Rectal smooth muscle tissue (tissue), 1 donor: ENCODE measurements at regions not wholly inside any gene's neighbourhood (a gene's known extent, or its start where the extent isn't known, plus 50 kb on each side); places are given as distances from the start of the nearest gene placed in this dataset.
A peak's percentile ranks its signal among the peaks of the same experiment; 100 is the strongest.

Experiments used
- H3K27ac ChIP-seq: one replicate; pipeline ENCODE4 v1.7.0; 2013; ENCODE audit warnings: low read depth, low read length, inconsistent platforms
- H3K27me3 ChIP-seq: one replicate; pipeline ENCODE4 v1.7.0; 2013; ENCODE audit warnings: low read length; ENCODE audit not compliant: control insufficient read depth, insufficient read depth
- H3K36me3 ChIP-seq: one replicate; pipeline ENCODE4 v1.7.0; 2013; ENCODE audit warnings: low read length; ENCODE audit not compliant: control insufficient read depth, insufficient read depth
- H3K4me1 ChIP-seq: one replicate; pipeline ENCODE4 v1.7.0; 2013; ENCODE audit warnings: low read length; ENCODE audit not compliant: control insufficient read depth, insufficient read depth
- H3K4me3 ChIP-seq: one replicate; pipeline ENCODE4 v1.7.0; 2013; ENCODE audit warnings: low read length
- H3K9ac ChIP-seq: one replicate; pipeline ENCODE4 v1.7.0; 2013; ENCODE audit warnings: low read length

DNA sequence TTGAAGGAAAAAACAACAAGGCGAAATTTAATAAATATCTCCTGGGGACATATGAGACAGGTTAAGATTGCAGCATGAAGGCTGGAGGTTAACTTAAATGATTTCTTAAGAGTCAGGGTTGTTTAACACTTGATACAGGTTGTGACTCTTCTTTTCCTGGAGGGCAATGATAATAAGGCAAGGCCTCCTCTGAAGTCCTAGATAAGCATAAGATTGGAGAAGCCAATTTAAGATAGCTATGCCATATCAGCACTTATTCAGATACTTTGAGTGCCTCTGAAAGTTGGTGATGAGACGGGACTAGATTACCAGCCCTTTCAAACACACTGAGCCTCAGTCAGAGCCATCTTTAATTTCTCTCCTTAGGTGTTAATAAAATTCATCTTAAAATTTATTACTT lies 350.8 kb downstream of the FBXO8 start:
- Histone ChIP-seq H3K36me3 (no peaks in the 10 kb centered on the region), H3K4me3 (no peak overlapping the region), H3K4me1 (peaks cover 29% of the 10 kb centered on the region), H3K27ac (no peak overlapping the region), H3K27me3 (no peaks in the 10 kb centered on the region), H3K9ac (no peak overlapping the region)

DNA sequence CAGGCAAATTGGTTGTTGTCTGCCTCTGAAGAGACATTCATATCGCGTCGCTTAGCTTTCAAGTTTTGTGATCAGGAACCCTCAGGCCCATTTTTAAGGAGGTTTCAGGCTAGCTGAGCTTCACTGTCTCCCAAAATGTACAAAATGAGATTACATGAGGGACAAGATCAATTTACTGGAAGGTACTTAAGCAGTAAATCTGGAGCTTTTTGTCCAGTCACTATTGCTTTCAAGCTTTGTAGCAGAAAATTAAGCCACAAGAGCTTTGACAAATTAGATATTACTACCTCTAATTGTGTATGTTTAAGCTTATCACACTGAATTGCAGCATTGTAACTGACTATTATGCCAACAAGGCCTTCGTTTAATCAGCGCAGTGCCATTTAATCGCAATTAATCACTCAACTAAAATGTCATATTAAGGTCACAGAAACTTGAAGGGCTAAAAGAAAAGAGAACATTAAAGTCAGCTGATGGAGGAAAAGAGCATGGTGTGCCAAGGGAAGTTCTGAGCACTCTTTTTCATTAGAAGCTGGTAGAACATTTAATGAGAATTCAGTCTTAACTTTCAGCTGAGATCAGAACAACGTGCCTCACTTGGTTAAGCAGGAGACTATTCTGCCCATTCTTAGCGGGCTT lies 353.0 kb downstream of the FBXO8 start:
- peaks cover 12% of the 10 kb centered on the region for H3K4me1 ChIP-seq
- H3K36me3 ChIP-seq: no peaks in the 10 kb centered on the region
- no peaks in the 10 kb centered on the region for H3K27me3 ChIP-seq
- no peak overlapping the region for H3K9ac ChIP-seq
- H3K27ac ChIP-seq: peak overlapping the region; percentile 8
- no peak overlapping the region for H3K4me3 ChIP-seq

DNA sequence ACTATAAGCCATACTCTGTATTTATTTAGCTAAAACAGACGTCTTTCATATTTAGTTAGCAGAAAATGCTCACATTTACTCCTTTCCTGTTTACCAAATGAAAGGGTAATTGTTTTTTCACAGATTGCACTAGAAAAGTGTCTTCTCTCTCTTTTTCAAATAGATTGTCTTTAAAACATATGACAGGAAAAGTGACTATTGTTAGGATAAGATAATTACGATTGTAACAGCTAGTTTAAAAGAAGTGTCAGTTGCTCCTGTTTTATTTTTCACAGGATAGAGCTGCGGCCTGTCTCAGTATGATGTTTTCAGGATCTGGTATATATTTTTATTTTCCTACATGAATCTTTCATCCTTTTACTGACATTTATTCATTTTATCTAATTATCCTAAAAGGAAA lies 353.5 kb downstream of the FBXO8 start:
- H3K4me1 ChIP-seq: peaks cover 11% of the 10 kb centered on the region
- H3K27ac ChIP-seq: peak overlapping the region; percentile 8
- H3K27me3 ChIP-seq: no peaks in the 10 kb centered on the region
- H3K36me3 ChIP-seq: no peaks in the 10 kb centered on the region
- no peak overlapping the region for H3K9ac ChIP-seq
- no peak overlapping the region for H3K4me3 ChIP-seq

DNA sequence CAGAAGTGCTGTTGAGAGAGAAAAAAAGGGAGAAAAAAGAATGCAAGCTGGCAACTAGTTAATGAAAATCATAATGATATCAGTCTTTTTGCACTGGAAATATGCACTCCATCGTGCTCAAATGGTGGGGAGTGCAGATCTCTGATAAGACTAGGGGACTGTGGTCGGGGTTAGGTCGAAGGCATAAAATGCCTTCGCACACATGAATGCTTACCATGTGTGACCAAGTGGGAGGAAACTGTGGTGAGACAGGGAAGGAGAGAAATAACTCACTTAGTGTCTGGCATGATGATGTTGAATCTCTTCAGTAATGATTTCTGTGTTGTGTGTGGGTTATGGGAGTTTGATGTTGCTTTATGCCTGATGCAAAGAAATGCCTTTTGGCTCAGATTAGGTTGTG lies 358.9 kb downstream of the FBXO8 start:
- H3K4me1 ChIP-seq: peaks cover 12% of the 10 kb centered on the region
- no peaks in the 10 kb centered on the region for H3K36me3 ChIP-seq
- no peak overlapping the region for H3K4me3 ChIP-seq
- H3K9ac ChIP-seq: no peak overlapping the region
- peak overlapping the region; percentile 71 for H3K27ac ChIP-seq
- H3K27me3 ChIP-seq: no peaks in the 10 kb centered on the region

DNA sequence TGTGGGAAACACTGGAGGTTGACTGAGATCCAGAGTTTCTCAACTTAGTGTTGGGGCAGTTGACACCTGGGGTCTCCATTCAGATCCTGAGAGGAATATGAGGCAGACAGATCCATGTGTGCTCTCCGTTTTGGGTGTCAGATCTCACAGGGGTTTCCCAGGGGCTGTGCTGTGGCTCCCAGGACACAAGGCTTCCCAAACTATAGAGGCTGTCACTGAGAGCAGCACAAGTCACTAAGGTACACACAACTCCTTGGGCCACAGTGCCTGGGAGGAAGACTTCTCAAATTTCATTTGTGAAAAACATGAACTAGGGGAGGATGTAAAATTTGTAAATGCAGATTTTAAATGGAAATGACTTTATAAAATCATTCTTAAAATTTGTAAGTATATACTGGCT lies 363.6 kb downstream of the FBXO8 start:
- peaks cover 20% of the 10 kb centered on the region for H3K4me1 ChIP-seq
- peak overlapping the region; percentile 27 for H3K27ac ChIP-seq
- no peak overlapping the region for H3K9ac ChIP-seq
- no peaks in the 10 kb centered on the region for H3K36me3 ChIP-seq
- H3K4me3 ChIP-seq: no peak overlapping the region
- H3K27me3 ChIP-seq: no peaks in the 10 kb centered on the region

DNA sequence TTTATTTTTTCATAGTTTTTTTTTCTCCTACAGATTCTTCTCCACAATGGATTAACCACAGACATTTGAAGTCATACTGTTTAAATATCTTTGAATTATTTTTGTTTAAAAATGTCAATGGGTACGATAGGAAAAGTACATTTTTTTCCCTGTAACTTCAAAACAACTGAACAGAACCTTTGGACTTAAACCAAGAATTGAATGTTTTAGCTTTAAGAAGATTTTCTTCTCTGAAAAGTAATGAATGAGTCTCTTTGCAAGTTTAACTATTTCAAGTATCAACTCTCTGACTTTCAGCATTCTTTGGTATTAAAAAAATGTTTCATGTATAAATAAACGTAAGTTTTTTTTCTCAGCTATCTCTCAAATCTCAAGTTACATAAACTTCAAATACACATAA lies 364.3 kb downstream of the FBXO8 start:
- Histone ChIP-seq H3K4me3 (no peak overlapping the region), H3K9ac (no peak overlapping the region), H3K27me3 (no peaks in the 10 kb centered on the region), H3K4me1 (peaks cover 14% of the 10 kb centered on the region), H3K27ac (peak overlapping the region; percentile 27), H3K36me3 (no peaks in the 10 kb centered on the region)

DNA sequence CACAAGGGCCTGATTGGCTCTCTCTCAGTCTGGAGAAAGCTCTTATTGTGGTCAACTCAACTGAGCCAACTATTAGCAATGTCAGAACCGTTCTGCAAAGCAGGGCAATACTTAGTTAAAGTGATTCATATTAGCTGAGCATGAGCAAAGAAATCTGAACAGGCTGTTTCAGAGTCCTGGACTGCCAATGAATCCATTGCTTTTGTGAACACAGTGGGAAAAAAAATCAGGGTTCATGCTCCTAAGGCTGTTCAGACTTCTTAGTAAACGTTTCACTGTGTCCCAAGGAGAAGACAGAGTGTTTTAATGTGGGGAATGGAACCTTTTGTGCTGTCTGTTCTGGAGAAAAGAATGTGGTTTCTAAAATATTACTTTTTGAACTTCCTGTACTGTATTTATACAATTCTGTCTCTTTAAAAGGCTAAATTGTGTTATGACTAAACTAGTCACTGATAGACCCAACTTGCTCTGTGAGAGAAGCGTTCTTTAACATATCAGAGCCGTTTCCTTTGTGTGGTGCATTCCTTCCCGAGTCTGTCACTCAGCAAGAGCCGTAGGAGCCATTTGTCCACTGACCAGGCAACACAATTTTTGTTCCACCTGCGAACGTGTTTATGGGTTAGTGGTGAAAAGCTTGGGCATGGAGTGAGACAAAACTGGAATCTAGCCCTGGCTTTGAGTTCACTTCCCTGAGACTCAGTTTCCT lies 366.1 kb downstream of the FBXO8 start:
- peak overlapping the region; percentile 80 for H3K27ac ChIP-seq
- H3K27me3 ChIP-seq: no peaks in the 10 kb centered on the region
- no peaks in the 10 kb centered on the region for H3K36me3 ChIP-seq
- no peak overlapping the region for H3K4me3 ChIP-seq
- H3K9ac ChIP-seq: no peak overlapping the region
- peaks cover 13% of the 10 kb centered on the region for H3K4me1 ChIP-seq

DNA sequence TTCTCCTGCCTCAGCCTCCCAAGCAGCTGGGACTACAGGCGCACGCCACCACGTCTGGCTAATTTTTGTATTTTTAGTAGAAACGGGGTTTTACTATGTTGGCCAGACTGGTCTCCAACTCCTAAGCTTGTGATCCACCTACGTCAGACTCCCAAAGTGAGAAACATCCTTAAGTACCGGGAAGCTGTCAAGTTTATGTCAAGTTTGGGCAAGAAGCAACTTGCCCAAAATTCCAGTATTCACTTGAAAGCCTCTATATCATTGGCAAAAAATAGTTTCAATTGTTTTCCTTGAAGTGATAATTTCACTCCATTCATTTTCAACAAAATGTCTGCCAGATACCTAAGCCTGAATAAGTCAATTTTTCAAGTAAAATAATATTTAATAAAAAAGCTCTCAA lies 370.0 kb downstream of the FBXO8 start:
- peaks cover 8% of the 10 kb centered on the region for H3K4me1 ChIP-seq
- no peaks in the 10 kb centered on the region for H3K27me3 ChIP-seq
- H3K36me3 ChIP-seq: no peaks in the 10 kb centered on the region
- no peak overlapping the region for H3K9ac ChIP-seq
- H3K4me3 ChIP-seq: no peak overlapping the region
- no peak overlapping the region for H3K27ac ChIP-seq

DNA sequence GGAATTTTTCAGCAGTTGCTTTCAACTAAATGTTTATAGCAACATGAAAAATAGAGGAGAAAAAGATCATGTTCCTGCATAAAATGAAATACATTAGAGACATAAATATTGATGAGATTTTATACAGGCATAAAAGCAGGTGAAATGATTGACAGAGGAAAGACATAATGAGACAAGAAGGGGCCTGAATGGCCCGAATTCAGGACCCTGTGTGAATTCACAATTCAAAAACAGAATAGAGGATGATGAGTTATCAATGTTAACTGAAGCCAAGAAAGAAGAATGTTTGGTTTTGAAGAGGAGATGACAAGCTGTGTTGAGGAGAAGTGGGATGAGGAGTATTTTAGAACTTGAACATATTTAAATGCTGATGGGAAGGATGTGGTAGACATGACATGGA lies 371.1 kb downstream of the FBXO8 start:
- Histone ChIP-seq H3K9ac (no peak overlapping the region), H3K36me3 (no peaks in the 10 kb centered on the region), H3K27ac (no peak overlapping the region), H3K4me1 (peaks cover 1% of the 10 kb centered on the region), H3K27me3 (no peaks in the 10 kb centered on the region), H3K4me3 (no peak overlapping the region)

DNA sequence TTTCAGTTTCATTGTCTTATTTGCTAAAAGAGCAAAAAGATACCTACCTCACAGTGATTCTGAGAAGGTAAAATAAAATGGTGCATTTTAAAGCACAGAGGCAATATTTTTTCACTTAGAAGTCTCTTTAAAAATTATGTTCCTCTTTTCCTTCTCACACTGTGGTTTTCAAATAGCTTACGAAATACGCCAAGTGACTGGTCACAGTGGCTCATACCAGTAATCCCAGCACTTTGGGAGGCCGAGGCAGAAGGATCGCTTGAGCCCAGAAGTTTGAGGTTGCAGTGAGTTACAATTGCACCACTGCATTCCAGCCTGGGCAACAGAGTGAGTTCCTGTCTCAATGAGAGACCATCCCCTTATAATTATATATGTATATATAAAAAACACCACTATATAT lies 372.6 kb downstream of the FBXO8 start:
- Histone ChIP-seq H3K36me3 (no peaks in the 10 kb centered on the region), H3K27ac (no peak overlapping the region), H3K27me3 (no peaks in the 10 kb centered on the region), H3K4me3 (no peak overlapping the region), H3K4me1 (no peaks in the 10 kb centered on the region), H3K9ac (no peak overlapping the region)

DNA sequence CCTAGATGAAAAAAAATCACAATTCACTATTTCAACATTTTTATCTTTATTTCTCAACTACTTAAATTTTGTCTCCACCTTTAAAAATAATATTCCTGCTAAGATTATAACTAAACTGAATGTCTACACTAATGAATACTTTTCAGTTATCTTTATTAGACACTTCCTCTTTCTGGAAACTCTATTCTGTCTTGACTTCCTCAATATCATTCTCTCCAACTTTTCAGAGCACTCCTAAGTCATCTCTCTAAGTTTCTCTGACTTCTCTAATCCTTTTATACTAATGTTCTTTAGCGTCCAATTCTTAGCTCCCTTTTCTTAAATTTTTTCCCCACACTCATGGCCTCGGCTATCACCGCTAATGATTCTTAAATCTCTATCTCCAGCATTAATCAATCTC lies 374.2 kb downstream of the FBXO8 start:
- Histone ChIP-seq H3K4me3 (no peak overlapping the region), H3K27ac (no peak overlapping the region), H3K9ac (no peak overlapping the region), H3K36me3 (no peaks in the 10 kb centered on the region), H3K4me1 (no peaks in the 10 kb centered on the region), H3K27me3 (no peaks in the 10 kb centered on the region)

DNA sequence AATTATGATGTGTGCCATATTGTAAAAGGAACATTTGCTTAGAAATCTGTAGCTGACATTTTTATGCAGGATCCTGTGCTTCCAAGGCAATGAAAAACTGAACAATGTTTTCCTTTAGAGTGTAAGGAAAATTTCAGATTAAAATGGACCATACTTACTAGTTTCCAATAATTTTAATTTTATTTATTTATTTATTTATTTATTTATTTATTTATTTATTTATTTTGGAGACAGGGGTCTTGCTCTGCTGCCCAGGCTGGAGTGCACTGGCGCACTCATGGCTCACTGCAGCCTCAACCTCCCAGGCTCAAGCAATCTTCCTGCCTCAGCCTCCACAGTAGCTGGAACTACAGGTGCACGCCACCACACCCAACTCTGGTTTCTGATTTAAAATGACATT lies 369.8 kb upstream of the HAND2 start:
- Histone ChIP-seq H3K36me3 (no peaks in the 10 kb centered on the region), H3K27ac (no peak overlapping the region)

DNA sequence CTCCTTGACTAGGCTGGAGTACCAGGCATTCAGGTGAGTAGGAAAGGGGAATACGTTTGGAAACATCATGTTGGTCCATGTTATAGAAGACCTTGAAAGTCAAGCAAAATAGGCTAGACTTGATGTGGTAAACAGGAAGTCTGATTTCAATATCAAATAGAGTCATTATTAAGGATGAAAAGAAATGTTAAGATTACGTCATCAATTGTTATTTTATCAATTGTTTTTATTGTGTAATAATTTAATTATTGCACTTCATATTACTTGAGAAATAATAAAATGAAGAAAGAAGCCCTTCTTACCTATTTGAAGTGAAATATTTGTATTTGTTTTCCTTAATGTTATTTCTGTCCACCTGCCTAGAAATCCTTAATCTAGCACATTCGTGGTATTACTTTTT lies 361.0 kb upstream of the HAND2 start:
- no peaks in the 10 kb centered on the region for H3K27me3 ChIP-seq
- H3K27ac ChIP-seq: no peak overlapping the region
- no peaks in the 10 kb centered on the region for H3K36me3 ChIP-seq
- no peak overlapping the region for H3K4me3 ChIP-seq
- H3K4me1 ChIP-seq: no peaks in the 10 kb centered on the region
- H3K9ac ChIP-seq: no peak overlapping the region

More for the DNA sequence above, 369.8 kb upstream of the HAND2 start:
- H3K4me1 ChIP-seq: peaks cover 6% of the 10 kb centered on the region
- no peak overlapping the region for H3K9ac ChIP-seq
- H3K27me3 ChIP-seq: no peaks in the 10 kb centered on the region
- no peak overlapping the region for H3K4me3 ChIP-seq
